ENCODE measurements at regions not wholly inside any gene's neighbourhood (a gene's known extent, or its start where the extent isn't known, plus 50 kb on each side); places are given as distances from the start of the nearest gene placed in this dataset.
"Not testable (repeated sequence)": the region's sequence is repeated elsewhere in the genome, so short reads cannot be mapped to it uniquely, and the experiment has no call there.

- TF ChIP-seq CTCF (conservative IDR thresholded peaks at IDR 0.05); ZFX (IDR thresholded peaks at IDR 0.05): not testable (repeated sequence)
Measured at GRCh38 chr1:144518439-144518838, 57.0 kb upstream of the NBPF15 start.

All from C4-2B (cell line).